ENCODE measurements at regions not wholly inside any gene's neighbourhood (a gene's known extent, or its start where the extent isn't known, plus 50 kb on each side); places are given as distances from the start of the nearest gene placed in this dataset.

- Histone ChIP-seq H3K9me3 (ENCODE audit: low read length) (no peaks in the 10 kb centered on the region), H3K9ac (ENCODE audit: low read length) (no peak overlapping the region), H3K9me2 (replicated peaks; ENCODE audit: low read length) (no peaks in the 10 kb centered on the region), H3K4me2 (ENCODE audit: low read length) (no peak overlapping the region), H3K4me1 (ENCODE audit: insufficient read depth, low read length) (no peaks in the 10 kb centered on the region), H3F3A (ENCODE audit: low read length, unreplicated experiment) (no peaks in the 10 kb centered on the region), H3K27me3 (ENCODE audit: low read length) (no peaks in the 10 kb centered on the region), H4K20me1 (ENCODE audit: low read length) (no peaks in the 10 kb centered on the region), H2AFZ (ENCODE audit: low read length) (no peak overlapping the region), H3K4me3 (ENCODE audit: low read length) (no peak overlapping the region), H3K27ac (ENCODE audit: low read length) (no peak overlapping the region), H3K79me2 (ENCODE audit: low read length) (no peaks in the 10 kb centered on the region), H3K36me3 (ENCODE audit: low read depth, low read length) (no peaks in the 10 kb centered on the region)
- CTCF ChIA-PET = no interaction called here
- intact Hi-C loops (cut with micrococcal nuclease) = no loop called here
- TF ChIP-seq CTCF (conservative IDR thresholded peaks at IDR 0.05; ENCODE audit: low read depth, low read length) = no peak
- TF ChIP-seq EZH2phosphoT487 (IDR thresholded peaks at IDR 0.05; ENCODE audit: borderline replicate concordance, low read length) = no peak
- TF ChIP-seq EZH2 (IDR thresholded peaks at IDR 0.05; ENCODE audit: low read length, unreplicated experiment) = no peak
- POLR2A ChIA-PET (ENCODE audit: unreplicated experiment) = no interaction called here
- no TSS peak for BruUV-seq (replicated peaks)
- DNase-seq (no peak), ATAC-seq (no peak)
Measured at GRCh38 chr9:107868186-107868585, 378.6 kb upstream of the KLF4 start.

- TF ChIP-seq CTCF (conservative IDR thresholded peaks at IDR 0.05; ENCODE audit: low read depth, low read length) = no peak
- no peak for TF ChIP-seq EZH2 (IDR thresholded peaks at IDR 0.05; ENCODE audit: low read length, unreplicated experiment)
- H3K4me3 ChIP-seq (ENCODE audit: low read length) = no peak overlapping the region
- H3K9ac ChIP-seq (ENCODE audit: low read length) = no peak overlapping the region
- no peaks in the 10 kb centered on the region for H3F3A ChIP-seq (ENCODE audit: low read length, unreplicated experiment)
- no peaks in the 10 kb centered on the region for H3K79me2 ChIP-seq (ENCODE audit: low read length)
- H3K27ac ChIP-seq (ENCODE audit: low read length) = no peak overlapping the region
- H3K36me3 ChIP-seq (ENCODE audit: low read depth, low read length) = no peaks in the 10 kb centered on the region
- POLR2A ChIA-PET (ENCODE audit: unreplicated experiment) = no interaction called here
- H3K27me3 ChIP-seq (ENCODE audit: low read length) = no peaks in the 10 kb centered on the region
- H3K9me3 ChIP-seq (ENCODE audit: low read length) = no peaks in the 10 kb centered on the region
- CTCF ChIA-PET = no interaction called here
- H2AFZ ChIP-seq (ENCODE audit: low read length) = no peak overlapping the region
- intact Hi-C loops (cut with micrococcal nuclease) = no loop called here
- no peaks in the 10 kb centered on the region for H4K20me1 ChIP-seq (ENCODE audit: low read length)
- DNase-seq (no peak), ATAC-seq (no peak)
- BruUV-seq (replicated peaks) = no TSS peak
- H3K4me1 ChIP-seq (ENCODE audit: insufficient read depth, low read length) = no peaks in the 10 kb centered on the region
- H3K9me2 ChIP-seq (replicated peaks; ENCODE audit: low read length) = no peaks in the 10 kb centered on the region
- no peak overlapping the region for H3K4me2 ChIP-seq (ENCODE audit: low read length)
Measured at GRCh38 chr9:107867738-107868137, 378.2 kb upstream of the KLF4 start.

GRCh38 chr9:107866711-107867311 lies 377.2 kb upstream of the KLF4 start:
- Histone ChIP-seq H3K9me3 (ENCODE audit: low read length) (no peaks in the 10 kb centered on the region), H3K36me3 (ENCODE audit: low read depth, low read length) (no peaks in the 10 kb centered on the region), H3K9me2 (replicated peaks; ENCODE audit: low read length) (no peaks in the 10 kb centered on the region), H3K27me3 (ENCODE audit: low read length) (no peaks in the 10 kb centered on the region), H3K4me1 (ENCODE audit: insufficient read depth, low read length) (no peaks in the 10 kb centered on the region), H2AFZ (ENCODE audit: low read length) (no peak overlapping the region), H3K9ac (ENCODE audit: low read length) (no peak overlapping the region), H3K79me2 (ENCODE audit: low read length) (no peaks in the 10 kb centered on the region), H3F3A (ENCODE audit: low read length, unreplicated experiment) (no peaks in the 10 kb centered on the region), H4K20me1 (ENCODE audit: low read length) (no peaks in the 10 kb centered on the region), H3K27ac (ENCODE audit: low read length) (no peak overlapping the region), H3K4me2 (ENCODE audit: low read length) (no peak overlapping the region), H3K4me3 (ENCODE audit: low read length) (no peak overlapping the region)
- DNase-seq (no peak), ATAC-seq (no peak)
- POLR2A ChIA-PET (ENCODE audit: unreplicated experiment) = no interaction called here
- BruUV-seq (replicated peaks) = no TSS peak
- TF ChIP-seq CTCF (conservative IDR thresholded peaks at IDR 0.05; ENCODE audit: low read depth, low read length) (no peak), EZH2 (IDR thresholded peaks at IDR 0.05; ENCODE audit: low read length, unreplicated experiment) (no peak), EZH2phosphoT487 (IDR thresholded peaks at IDR 0.05; ENCODE audit: borderline replicate concordance, low read length) (no peak)
- intact Hi-C loops (cut with micrococcal nuclease) = no loop called here
- CTCF ChIA-PET = no interaction called here
